ENCODE measurements at regions not wholly inside any gene's neighbourhood (a gene's known extent, or its start where the extent isn't known, plus 50 kb on each side); places are given as distances from the start of the nearest gene placed in this dataset.

DNA sequence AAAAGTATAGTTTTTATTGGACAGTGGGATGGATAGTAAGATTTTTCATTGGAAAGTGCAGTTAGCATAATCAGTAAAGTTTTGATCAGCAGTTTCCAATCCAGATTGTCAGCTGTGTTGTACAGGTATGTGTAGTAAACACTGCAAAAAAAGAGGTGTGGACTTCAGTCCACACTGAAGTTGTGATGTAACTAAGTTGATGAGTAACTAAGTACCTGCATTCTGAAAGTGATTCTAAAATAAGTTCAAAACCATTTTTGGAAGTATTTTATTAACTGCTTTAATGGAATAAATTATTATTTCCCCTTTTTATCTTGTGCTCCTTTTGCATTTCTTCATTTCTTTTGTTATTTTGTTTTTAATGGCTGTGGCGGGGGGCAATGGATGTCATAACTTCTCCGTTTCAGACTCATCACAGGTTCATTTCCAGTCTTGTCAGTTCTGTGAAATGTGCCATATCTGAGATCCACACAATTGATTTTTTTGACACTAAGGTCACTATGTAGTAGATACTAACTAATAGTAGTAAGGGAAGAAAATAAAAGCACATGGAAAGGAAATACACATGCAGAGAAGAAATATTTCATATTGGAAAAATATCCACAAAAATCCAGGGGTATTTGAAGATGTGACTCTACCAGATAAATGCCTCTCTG is 247.5 kb downstream of the GABRG1 start:
- ATAC-seq, result no peak
- Histone ChIP-seq H3K9me3 (no peaks in the 10 kb centered on the region), H3K4me3 (no peak overlapping the region), H3K36me3 (no peaks in the 10 kb centered on the region), H3K4me1 (no peaks in the 10 kb centered on the region), H3K27ac (no peak overlapping the region), H3K27me3 (no peaks in the 10 kb centered on the region)
- no peak for DNase-seq
- intact Hi-C loops (cut with DNase I), result no loop called here
- TF ChIP-seq, protein P1, sequence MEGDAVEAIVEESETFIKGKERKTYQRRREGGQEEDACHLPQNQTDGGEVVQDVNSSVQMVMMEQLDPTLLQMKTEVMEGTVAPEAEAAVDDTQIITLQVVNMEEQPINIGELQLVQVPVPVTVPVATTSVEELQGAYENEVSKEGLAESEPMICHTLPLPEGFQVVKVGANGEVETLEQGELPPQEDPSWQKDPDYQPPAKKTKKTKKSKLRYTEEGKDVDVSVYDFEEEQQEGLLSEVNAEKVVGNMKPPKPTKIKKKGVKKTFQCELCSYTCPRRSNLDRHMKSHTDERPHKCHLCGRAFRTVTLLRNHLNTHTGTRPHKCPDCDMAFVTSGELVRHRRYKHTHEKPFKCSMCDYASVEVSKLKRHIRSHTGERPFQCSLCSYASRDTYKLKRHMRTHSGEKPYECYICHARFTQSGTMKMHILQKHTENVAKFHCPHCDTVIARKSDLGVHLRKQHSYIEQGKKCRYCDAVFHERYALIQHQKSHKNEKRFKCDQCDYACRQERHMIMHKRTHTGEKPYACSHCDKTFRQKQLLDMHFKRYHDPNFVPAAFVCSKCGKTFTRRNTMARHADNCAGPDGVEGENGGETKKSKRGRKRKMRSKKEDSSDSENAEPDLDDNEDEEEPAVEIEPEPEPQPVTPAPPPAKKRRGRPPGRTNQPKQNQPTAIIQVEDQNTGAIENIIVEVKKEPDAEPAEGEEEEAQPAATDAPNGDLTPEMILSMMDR (IDR thresholded peaks at IDR 0.05), result no peak

DNA sequence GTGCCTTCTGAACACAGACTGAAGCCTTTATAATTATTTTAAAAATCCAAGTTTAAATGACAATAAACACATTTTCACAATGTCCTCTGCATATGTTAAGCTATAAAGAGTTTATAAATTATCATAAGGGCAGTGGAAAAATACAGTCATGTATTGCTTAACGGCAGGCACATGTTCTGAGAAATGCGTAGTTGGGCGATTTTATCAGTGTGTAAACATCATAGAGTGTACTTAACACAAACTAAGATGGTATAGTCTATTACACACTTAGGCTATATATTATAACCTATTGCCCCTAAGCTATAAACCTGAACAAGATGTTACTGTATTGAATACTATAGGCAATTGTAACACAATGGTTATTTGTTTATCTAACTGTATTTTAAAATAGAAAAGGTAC is 254.7 kb downstream of the GABRG1 start:
- Histone ChIP-seq H3K27ac (no peak overlapping the region), H3K27me3 (no peaks in the 10 kb centered on the region), H3K9me3 (no peaks in the 10 kb centered on the region), H3K4me3 (no peak overlapping the region), H3K36me3 (no peaks in the 10 kb centered on the region), H3K4me1 (no peaks in the 10 kb centered on the region)
- intact Hi-C loops (cut with DNase I), result no loop called here
- ATAC-seq, result no peak
- TF ChIP-seq, protein P1 (IDR thresholded peaks at IDR 0.05), result no peak
- DNase-seq, result peak in 1 of 4 donors; percentile 5

DNA sequence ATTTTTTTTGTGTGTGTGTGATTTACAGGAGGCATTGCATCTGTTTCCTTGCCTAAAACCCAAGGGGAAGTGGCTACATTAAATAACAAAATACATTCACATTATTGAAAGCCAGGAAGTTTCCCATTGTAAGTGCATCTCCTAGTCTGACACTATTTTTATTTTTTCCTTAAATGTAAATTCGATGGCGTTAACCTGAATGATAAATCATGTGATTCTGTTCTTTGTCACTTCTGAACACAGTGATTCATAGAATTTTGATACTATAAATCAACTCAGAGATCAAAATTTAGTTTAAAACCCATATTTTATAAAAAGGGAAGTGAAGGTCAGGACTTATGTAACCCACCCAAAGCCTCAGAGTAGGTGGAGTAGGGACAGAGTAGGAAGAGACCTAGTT is 258.1 kb downstream of the GABRG1 start:
- Histone ChIP-seq H3K27ac (no peak overlapping the region), H3K36me3 (no peaks in the 10 kb centered on the region), H3K4me3 (no peak overlapping the region), H3K27me3 (no peaks in the 10 kb centered on the region), H3K9me3 (no peaks in the 10 kb centered on the region), H3K4me1 (no peaks in the 10 kb centered on the region)
- DNase-seq, result no peak
- ATAC-seq, result no peak
- intact Hi-C loops (cut with DNase I), result no loop called here
- TF ChIP-seq, protein P1 (IDR thresholded peaks at IDR 0.05), result no peak

DNA sequence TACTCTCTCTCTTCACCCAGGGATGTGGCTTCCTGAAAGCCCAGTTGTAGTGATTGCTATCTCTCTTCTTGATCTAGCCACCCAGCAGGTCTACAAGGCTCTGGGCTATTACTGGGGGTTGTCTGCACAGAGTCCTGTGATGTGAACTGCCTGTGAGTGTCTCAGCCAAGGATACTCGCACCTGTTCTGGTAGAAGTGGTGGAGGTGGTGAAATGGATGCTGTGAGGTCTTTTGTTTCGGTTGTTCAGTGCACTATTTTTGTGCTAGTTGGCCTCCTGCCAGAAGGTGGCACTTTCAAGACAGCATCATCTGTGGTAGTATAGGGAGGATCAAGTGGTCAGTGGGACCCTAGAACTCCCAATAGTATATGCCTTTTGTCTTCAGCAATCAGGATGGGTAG is 268.0 kb downstream of the GABRG1 start:
- Histone ChIP-seq H3K36me3 (no peaks in the 10 kb centered on the region), H3K4me3 (no peak overlapping the region), H3K9me3 (peaks cover 0 to 13% of the 10 kb centered on the region in 2 donors), H3K4me1 (no peaks in the 10 kb centered on the region), H3K27ac (no peak overlapping the region), H3K27me3 (no peaks in the 10 kb centered on the region)
- TF ChIP-seq, protein P1 (IDR thresholded peaks at IDR 0.05), result no peak
- no peak for DNase-seq
- ATAC-seq, result no peak
- intact Hi-C loops (cut with DNase I), result no loop called here

DNA sequence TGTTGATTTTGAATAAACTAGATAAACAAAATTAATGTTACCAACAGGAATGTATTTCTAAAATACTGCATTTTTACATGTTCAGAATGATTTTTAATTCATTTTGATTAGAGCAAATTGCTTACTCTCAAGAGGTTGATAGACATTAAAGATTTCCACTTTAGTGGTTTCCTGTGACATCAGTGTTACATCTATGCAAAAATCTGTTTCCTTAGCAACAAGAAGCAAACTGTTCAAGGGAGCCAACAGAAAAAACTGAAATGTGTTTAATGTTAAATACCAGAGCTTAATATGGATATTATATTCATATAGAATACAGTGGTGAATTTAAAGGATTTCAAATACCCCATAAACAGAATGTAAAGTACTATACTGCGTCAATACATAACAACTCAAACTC is 277.8 kb downstream of the GABRG1 start:
- no peak overlapping the region for H3K4me3 ChIP-seq
- no peaks in the 10 kb centered on the region for H3K4me1 ChIP-seq
- H3K27ac ChIP-seq, result no peak overlapping the region
- no peaks in the 10 kb centered on the region for H3K36me3 ChIP-seq
- no peaks in the 10 kb centered on the region for H3K27me3 ChIP-seq
- no peak for ATAC-seq
- intact Hi-C loops (cut with DNase I), result no loop called here
- DNase-seq, result no peak
- H3K9me3 ChIP-seq, result no peaks in the 10 kb centered on the region
- TF ChIP-seq, protein P1 (IDR thresholded peaks at IDR 0.05), result no peak

Data from left lung (tissue), 4 donors.